SK-N-SH treated with all-trans-retinoic acid at 6 μM for 48 hours (cell line): ENCODE measurements at regions not wholly inside any gene's neighbourhood (a gene's known extent, or its start where the extent isn't known, plus 50 kb on each side); places are given as distances from the start of the nearest gene placed in this dataset.

ENCODE experiments used
- ATAC-seq: fragments of 200-7000 bp; cut with Tn5 transposase; 3 replicates; pipeline ENCODE4 v1.9.1; 2020; ENCODE audit warnings: mild to moderate bottlenecking, moderate library complexity
- ARNTL ChIP-seq: fragments of 450-650 bp; formaldehyde crosslinking; IDR thresholded peaks from 2 replicates; pipeline ENCODE4 v1.5.0; 2020; ENCODE audit warnings: low read depth, mild to moderate bottlenecking, moderate library complexity, borderline replicate concordance
- BACH2 ChIP-seq: fragments of 250-450 bp; sonication (Bioruptor Pico); IDR thresholded peaks from 2 replicates; pipeline ENCODE4 v1.9.0; 2021; ENCODE audit warnings: mild to moderate bottlenecking, borderline replicate concordance
- CSDC2 ChIP-seq: fragments of 250-450 bp; sonication (Bioruptor Pico); IDR thresholded peaks from 2 replicates; pipeline ENCODE4 v1.5.0; 2020; ENCODE audit warnings: mild to moderate bottlenecking, moderate library complexity
- ESRRG ChIP-seq: fragments of 250-450 bp; sonication (Bioruptor Pico); IDR thresholded peaks from 2 replicates; pipeline ENCODE4 v1.6.1; 2021; ENCODE audit warnings: mild to moderate bottlenecking
- GLIS3 ChIP-seq: fragments of 250-450 bp; sonication (Bioruptor Pico); IDR thresholded peaks from 2 replicates; pipeline ENCODE4 v1.5.0; 2020; ENCODE audit warnings: mild to moderate bottlenecking, moderate library complexity
- ISL1 ChIP-seq: fragments of 250-450 bp; sonication (Bioruptor Pico); IDR thresholded peaks from 2 replicates; pipeline ENCODE4 v2.1.2; 2022; ENCODE audit warnings: mild to moderate bottlenecking, moderate library complexity
- OSR1 ChIP-seq: fragments of 250-450 bp; sonication (Bioruptor Pico); IDR thresholded peaks from 2 replicates; pipeline ENCODE4 v1.8.0; 2022; ENCODE audit warnings: moderate library complexity, mild to moderate bottlenecking, inconsistent platforms
- PPARA ChIP-seq: fragments of 250-450 bp; sonication (Bioruptor Pico); IDR thresholded peaks from 2 replicates; pipeline ENCODE4 v1.5.0; 2020; ENCODE audit warnings: mild to moderate bottlenecking, borderline replicate concordance
- RARB ChIP-seq: fragments of 250-450 bp; sonication (Bioruptor Pico); IDR thresholded peaks from 2 replicates; pipeline ENCODE4 v1.8.0; 2021; ENCODE audit warnings: mild to moderate bottlenecking, moderate library complexity
- SNAI2 ChIP-seq: fragments of 250-450 bp; sonication (Bioruptor Pico); IDR thresholded peaks from 2 replicates; pipeline ENCODE4 v1.5.0; 2020; ENCODE audit warnings: mild to moderate bottlenecking, moderate library complexity
- TCF4 ChIP-seq: fragments of 250-450 bp; sonication (Bioruptor Pico); IDR thresholded peaks from 2 replicates; pipeline ENCODE4 v1.8.0; 2021; ENCODE audit warnings: mild to moderate bottlenecking, moderate library complexity, borderline replicate concordance
- TOX ChIP-seq: fragments of 250-450 bp; sonication (Bioruptor Pico); IDR thresholded peaks from 2 replicates; pipeline ENCODE4 v1.8.0; 2021; ENCODE audit warnings: mild to moderate bottlenecking, moderate library complexity, borderline replicate concordance
- ZC3H10 ChIP-seq: fragments of 250-450 bp; sonication (Bioruptor Pico); IDR thresholded peaks from 2 replicates; pipeline ENCODE4 v1.5.1; 2021; ENCODE audit warnings: mild to moderate bottlenecking, moderate library complexity
- ZFP30 ChIP-seq: fragments of 450-650 bp; formaldehyde crosslinking; IDR thresholded peaks from 2 replicates; pipeline ENCODE4 v1.5.0; 2022; ENCODE audit warnings: mild to moderate bottlenecking, moderate library complexity
- ZNF565 ChIP-seq: fragments of 450-650 bp; formaldehyde crosslinking; conservative IDR thresholded peaks from 2 replicates; pipeline ENCODE4 v1.5.0; 2020; ENCODE audit warnings: low read depth, mild to moderate bottlenecking, moderate library complexity
- ZNF70 ChIP-seq: fragments of 450-650 bp; formaldehyde crosslinking; IDR thresholded peaks from 2 replicates; pipeline ENCODE4 v1.5.0; 2020; ENCODE audit warnings: mild to moderate bottlenecking, moderate library complexity
- ZNF8 ChIP-seq: fragments of 450-650 bp; formaldehyde crosslinking; IDR thresholded peaks from 2 replicates; pipeline ENCODE4 v1.5.0; 2020; ENCODE audit warnings: mild to moderate bottlenecking, moderate library complexity
- TF ChIP-seq, protein P1 (sequence below): fragments of 250-450 bp; sonication (Bioruptor Pico); IDR thresholded peaks from 2 replicates; pipeline ENCODE4 v1.5.0; 2020; ENCODE audit warnings: mild to moderate bottlenecking, moderate library complexity
- TF ChIP-seq, protein P2 (sequence below): fragments of 250-450 bp; sonication (Bioruptor Pico); IDR thresholded peaks from 2 replicates; pipeline ENCODE4 v1.8.0; 2020; ENCODE audit warnings: mild to moderate bottlenecking, moderate library complexity, borderline replicate concordance
- TF ChIP-seq, protein P3 (sequence below): fragments of 250-450 bp; sonication (Bioruptor Pico); IDR thresholded peaks from 2 replicates; pipeline ENCODE4 v1.5.1; 2021; ENCODE audit warnings: mild to moderate bottlenecking, moderate library complexity

DNA sequence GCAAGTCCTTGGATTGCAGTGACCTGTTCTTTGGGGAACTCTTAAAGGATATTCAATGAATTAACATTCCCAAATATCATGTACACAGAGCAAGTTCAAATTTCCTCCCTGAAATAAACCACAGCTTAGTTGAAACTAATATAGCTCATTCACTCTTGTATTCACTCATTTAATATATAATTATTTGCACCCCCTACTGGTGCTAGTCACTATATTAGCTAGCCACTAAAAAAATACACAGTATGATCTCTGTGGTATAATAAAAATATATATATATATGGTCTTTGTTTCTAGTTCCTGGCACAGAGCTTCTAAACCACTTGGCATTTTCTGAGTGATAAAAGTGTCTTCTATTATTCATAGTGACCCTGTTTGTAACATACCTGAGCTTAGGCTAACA is 177.3 kb upstream of the LYPLAL1 start:
- no peak for ATAC-seq
- TF ChIP-seq SNAI2 (no peak), TCF4 (CRISPR knock-in tag) (no peak), ARNTL (no peak), ESRRG (no peak)
- TF ChIP-seq, protein P1, sequence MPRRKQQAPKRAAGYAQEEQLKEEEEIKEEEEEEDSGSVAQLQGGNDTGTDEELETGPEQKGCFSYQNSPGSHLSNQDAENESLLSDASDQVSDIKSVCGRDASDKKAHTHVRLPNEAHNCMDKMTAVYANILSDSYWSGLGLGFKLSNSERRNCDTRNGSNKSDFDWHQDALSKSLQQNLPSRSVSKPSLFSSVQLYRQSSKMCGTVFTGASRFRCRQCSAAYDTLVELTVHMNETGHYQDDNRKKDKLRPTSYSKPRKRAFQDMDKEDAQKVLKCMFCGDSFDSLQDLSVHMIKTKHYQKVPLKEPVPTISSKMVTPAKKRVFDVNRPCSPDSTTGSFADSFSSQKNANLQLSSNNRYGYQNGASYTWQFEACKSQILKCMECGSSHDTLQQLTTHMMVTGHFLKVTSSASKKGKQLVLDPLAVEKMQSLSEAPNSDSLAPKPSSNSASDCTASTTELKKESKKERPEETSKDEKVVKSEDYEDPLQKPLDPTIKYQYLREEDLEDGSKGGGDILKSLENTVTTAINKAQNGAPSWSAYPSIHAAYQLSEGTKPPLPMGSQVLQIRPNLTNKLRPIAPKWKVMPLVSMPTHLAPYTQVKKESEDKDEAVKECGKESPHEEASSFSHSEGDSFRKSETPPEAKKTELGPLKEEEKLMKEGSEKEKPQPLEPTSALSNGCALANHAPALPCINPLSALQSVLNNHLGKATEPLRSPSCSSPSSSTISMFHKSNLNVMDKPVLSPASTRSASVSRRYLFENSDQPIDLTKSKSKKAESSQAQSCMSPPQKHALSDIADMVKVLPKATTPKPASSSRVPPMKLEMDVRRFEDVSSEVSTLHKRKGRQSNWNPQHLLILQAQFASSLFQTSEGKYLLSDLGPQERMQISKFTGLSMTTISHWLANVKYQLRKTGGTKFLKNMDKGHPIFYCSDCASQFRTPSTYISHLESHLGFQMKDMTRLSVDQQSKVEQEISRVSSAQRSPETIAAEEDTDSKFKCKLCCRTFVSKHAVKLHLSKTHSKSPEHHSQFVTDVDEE (CRISPR knock-in tag) = no peak

DNA sequence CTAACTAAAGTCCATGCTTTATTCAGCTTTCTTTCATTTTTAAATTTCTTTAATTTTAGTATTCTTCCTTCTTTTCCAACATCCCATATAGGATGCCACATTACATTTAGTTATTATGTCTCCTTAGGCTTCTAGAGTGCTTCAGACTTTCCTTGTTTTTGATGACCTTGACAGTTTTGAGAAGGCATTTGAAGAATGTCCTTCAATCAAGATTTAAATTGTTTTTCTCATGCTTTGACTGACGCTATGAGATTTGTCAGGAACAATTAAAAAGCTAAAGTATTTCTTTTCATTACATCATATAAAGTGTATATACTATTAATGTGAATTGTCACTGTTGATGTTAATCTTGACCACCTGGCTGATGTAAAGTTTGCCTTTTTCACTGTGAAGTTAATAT is 173.7 kb upstream of the LYPLAL1 start:
- ATAC-seq = no peak

DNA sequence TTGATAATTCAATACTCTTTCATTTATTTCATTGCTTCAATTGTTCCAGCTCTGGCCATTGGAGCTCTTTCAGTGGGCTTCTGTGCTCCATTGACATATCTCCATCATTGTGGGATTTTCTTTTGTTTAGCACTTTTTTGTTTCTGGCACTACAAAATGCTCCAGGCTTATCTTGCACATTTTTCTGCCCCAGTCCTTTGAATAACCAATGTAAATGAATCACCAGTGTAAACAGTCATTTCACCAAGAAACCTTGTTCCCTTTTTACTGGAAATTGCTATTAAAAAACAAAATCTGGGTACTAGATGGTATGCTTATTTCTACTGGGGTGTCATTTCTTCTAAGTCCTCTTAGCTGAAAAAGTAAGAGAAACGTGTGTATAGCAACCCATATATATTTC is 173.0 kb upstream of the LYPLAL1 start:
- TF ChIP-seq GLIS3 (CRISPR knock-in tag) (no peak), ZFP30 (CRISPR knock-in tag) (no peak), BACH2 (no peak), TOX (CRISPR knock-in tag) (no peak), PPARA (no peak), ESRRG (no peak), ZC3H10 (CRISPR knock-in tag) (no peak), ZNF70 (CRISPR knock-in tag) (no peak), CSDC2 (CRISPR knock-in tag) (no peak), OSR1 (CRISPR knock-in tag) (no peak), ARNTL (no peak), TCF4 (CRISPR knock-in tag) (no peak), ZNF8 (CRISPR knock-in tag) (no peak), ZNF565 (CRISPR knock-in tag) (no peak)
- TF ChIP-seq, protein P1 (CRISPR knock-in tag) = no peak
- TF ChIP-seq, all 23 proteins: peak for 0
- ATAC-seq = no peak

More for the DNA sequence above, 173.7 kb upstream of the LYPLAL1 start:
- TF ChIP-seq ESRRG (no peak), RARB (CRISPR knock-in tag) (no peak), SNAI2 (no peak), CSDC2 (CRISPR knock-in tag) (no peak), PPARA (no peak), GLIS3 (CRISPR knock-in tag) (no peak), ISL1 (CRISPR knock-in tag) (no peak), TCF4 (CRISPR knock-in tag) (no peak), OSR1 (CRISPR knock-in tag) (no peak)
- TF ChIP-seq, protein P2, sequence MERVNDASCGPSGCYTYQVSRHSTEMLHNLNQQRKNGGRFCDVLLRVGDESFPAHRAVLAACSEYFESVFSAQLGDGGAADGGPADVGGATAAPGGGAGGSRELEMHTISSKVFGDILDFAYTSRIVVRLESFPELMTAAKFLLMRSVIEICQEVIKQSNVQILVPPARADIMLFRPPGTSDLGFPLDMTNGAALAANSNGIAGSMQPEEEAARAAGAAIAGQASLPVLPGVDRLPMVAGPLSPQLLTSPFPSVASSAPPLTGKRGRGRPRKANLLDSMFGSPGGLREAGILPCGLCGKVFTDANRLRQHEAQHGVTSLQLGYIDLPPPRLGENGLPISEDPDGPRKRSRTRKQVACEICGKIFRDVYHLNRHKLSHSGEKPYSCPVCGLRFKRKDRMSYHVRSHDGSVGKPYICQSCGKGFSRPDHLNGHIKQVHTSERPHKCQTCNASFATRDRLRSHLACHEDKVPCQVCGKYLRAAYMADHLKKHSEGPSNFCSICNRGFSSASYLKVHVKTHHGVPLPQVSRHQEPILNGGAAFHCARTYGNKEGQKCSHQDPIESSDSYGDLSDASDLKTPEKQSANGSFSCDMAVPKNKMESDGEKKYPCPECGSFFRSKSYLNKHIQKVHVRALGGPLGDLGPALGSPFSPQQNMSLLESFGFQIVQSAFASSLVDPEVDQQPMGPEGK (CRISPR knock-in tag) = no peak
- TF ChIP-seq, protein P3, sequence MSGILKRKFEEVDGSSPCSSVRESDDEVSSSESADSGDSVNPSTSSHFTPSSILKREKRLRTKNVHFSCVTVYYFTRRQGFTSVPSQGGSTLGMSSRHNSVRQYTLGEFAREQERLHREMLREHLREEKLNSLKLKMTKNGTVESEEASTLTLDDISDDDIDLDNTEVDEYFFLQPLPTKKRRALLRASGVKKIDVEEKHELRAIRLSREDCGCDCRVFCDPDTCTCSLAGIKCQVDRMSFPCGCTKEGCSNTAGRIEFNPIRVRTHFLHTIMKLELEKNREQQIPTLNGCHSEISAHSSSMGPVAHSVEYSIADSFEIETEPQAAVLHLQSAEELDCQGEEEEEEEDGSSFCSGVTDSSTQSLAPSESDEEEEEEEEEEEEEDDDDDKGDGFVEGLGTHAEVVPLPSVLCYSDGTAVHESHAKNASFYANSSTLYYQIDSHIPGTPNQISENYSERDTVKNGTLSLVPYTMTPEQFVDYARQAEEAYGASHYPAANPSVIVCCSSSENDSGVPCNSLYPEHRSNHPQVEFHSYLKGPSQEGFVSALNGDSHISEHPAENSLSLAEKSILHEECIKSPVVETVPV (CRISPR knock-in tag) = no peak

DNA sequence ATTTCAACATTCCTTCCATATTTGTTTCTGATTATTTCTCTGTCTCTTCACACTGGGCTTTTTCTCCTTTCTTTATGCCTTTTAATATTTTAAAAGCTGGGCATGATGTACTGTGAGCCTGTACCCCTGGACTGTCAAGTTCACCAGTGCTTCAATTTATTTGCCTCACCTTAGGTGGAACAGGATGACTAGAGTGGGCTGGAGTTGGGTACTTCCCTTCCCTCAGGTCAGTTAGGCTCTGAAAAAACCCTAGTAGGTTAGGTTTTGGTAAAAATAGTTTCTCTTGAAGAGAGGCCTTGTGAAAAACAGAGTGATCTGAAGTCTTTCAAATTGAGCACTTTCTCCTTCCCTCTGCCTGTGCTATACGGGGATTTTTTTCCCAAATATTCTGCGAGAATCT is 163.0 kb upstream of the LYPLAL1 start:
- no peak for TF ChIP-seq ARNTL
- TF ChIP-seq ZNF70 (CRISPR knock-in tag) = no peak
- no peak for TF ChIP-seq ISL1 (CRISPR knock-in tag)
- no peak for TF ChIP-seq BACH2
- TF ChIP-seq, protein P2 (CRISPR knock-in tag) = no peak
- no peak for TF ChIP-seq OSR1 (CRISPR knock-in tag)
- no peak for TF ChIP-seq ZFP30 (CRISPR knock-in tag)
- TF ChIP-seq, protein P3 (CRISPR knock-in tag) = no peak
- no peak for ATAC-seq
